Neural progenitor cell (in vitro differentiated cells): ENCODE measurements at regions not wholly inside any gene's neighbourhood (a gene's known extent, or its start where the extent isn't known, plus 50 kb on each side); places are given as distances from the start of the nearest gene placed in this dataset.

Experiments
- DNase-seq: peaks from one replicate; pipeline ENCODE4 v3.0.0-alpha.2; 2016; ENCODE audit warnings: low spot score
- H2AFZ ChIP-seq: fragments of 200-600 bp; sonication (generic); replicated peaks from 2 replicates; pipeline ENCODE4 v1.6.1; 2016; ENCODE audit warnings: antibody characterized with exemption
- H3F3A ChIP-seq: fragments of 200-600 bp; sonication (generic); 2 replicates; pipeline ENCODE4 v1.6.1; 2016; ENCODE audit warnings: antibody characterized with exemption, low read depth
- H3K27ac ChIP-seq: fragments of 200-600 bp; sonication (generic); 2 replicates; pipeline ENCODE4 v1.5.1; 2016; ENCODE audit warnings: mild to moderate bottlenecking
- H3K27me3 ChIP-seq: fragments of 200-600 bp; sonication (generic); 2 replicates; pipeline ENCODE4 v1.6.1; 2016; ENCODE audit warnings: mild to moderate bottlenecking, moderate library complexity
- H3K36me3 ChIP-seq: fragments of 200-600 bp; sonication (generic); 2 replicates; pipeline ENCODE4 v1.5.1; 2016
- H3K4me1 ChIP-seq: fragments of 200-600 bp; sonication (generic); 2 replicates; pipeline ENCODE4 v1.6.1; 2016; ENCODE audit warnings: mixed run types
- H3K4me2 ChIP-seq: fragments of 200-600 bp; sonication (generic); 2 replicates; pipeline ENCODE4 v1.6.1; 2016
- H3K4me3 ChIP-seq: fragments of 200-600 bp; sonication (generic); 2 replicates; pipeline ENCODE4 v1.5.1; 2016
- H3K79me2 ChIP-seq: fragments of 200-600 bp; sonication (generic); 2 replicates; pipeline ENCODE4 v1.6.1; 2016; ENCODE audit warnings: low read depth
- H3K9ac ChIP-seq: fragments of 200-600 bp; sonication (generic); 2 replicates; pipeline ENCODE4 v1.6.1; 2016
- H3K9me3 ChIP-seq: fragments of 200-600 bp; sonication (generic); 2 replicates; pipeline ENCODE4 v1.5.1; 2016; ENCODE audit warnings: low read depth
- H4K20me1 ChIP-seq: fragments of 200-600 bp; sonication (generic); 2 replicates; pipeline ENCODE4 v1.6.1; 2016; ENCODE audit warnings: low read depth
- H3K27ac Mint-ChIP-seq: 3 replicates; pipeline ENCODE4 v1.8.0; 2021; ENCODE audit warnings: mixed read lengths
- H3K27me3 Mint-ChIP-seq: 2 replicates; pipeline ENCODE4 v1.8.0; 2022; ENCODE audit warnings: low read depth, mild to moderate bottlenecking, inconsistent platforms, moderate library complexity, mixed read lengths; ENCODE audit not compliant: insufficient read depth
- H3K36me3 Mint-ChIP-seq: 3 replicates; pipeline ENCODE4 v1.8.0; 2021; ENCODE audit warnings: mixed read lengths
- H3K4me1 Mint-ChIP-seq: 3 replicates; pipeline ENCODE4 v1.8.0; 2021; ENCODE audit warnings: mixed read lengths
- H3K4me3 Mint-ChIP-seq: 3 replicates; pipeline ENCODE4 v1.8.0; 2021; ENCODE audit warnings: mild to moderate bottlenecking, moderate library complexity, mixed read lengths
- H3K9me3 Mint-ChIP-seq: 3 replicates; pipeline ENCODE4 v1.8.0; 2020; ENCODE audit warnings: mixed read lengths
- CTCF ChIP-seq: fragments of 200-600 bp; sonication (generic); IDR thresholded peaks from 2 replicates; pipeline ENCODE4 v1.5.1; 2017; ENCODE audit warnings: antibody characterized with exemption, mild to moderate bottlenecking
- EZH2 ChIP-seq: fragments of 200-600 bp; sonication (generic); IDR thresholded peaks from 2 replicates; pipeline ENCODE4 v1.6.1; 2017; ENCODE audit warnings: antibody characterized with exemption, mild to moderate bottlenecking, moderate library complexity
- EZH2phosphoT487 ChIP-seq: fragments of 200-600 bp; sonication (generic); IDR thresholded peaks from 2 replicates; pipeline ENCODE4 v1.6.1; 2017; ENCODE audit warnings: antibody characterized with exemption

- H4K20me1 ChIP-seq = no peaks in the 10 kb centered on the region
- no peaks in the 10 kb centered on the region for H3K27me3 ChIP-seq
- H3K4me3 Mint-ChIP-seq = no peak overlapping the region
- no peak overlapping the region for H3K27ac ChIP-seq
- H2AFZ ChIP-seq = peak overlapping the region; percentile 45
- H3K27me3 Mint-ChIP-seq = peaks cover 2% of the 10 kb centered on the region
- no peaks in the 10 kb centered on the region for H3K36me3 ChIP-seq
- H3F3A ChIP-seq = no peaks in the 10 kb centered on the region
- no peak overlapping the region for H3K4me2 ChIP-seq
- no peaks in the 10 kb centered on the region for H3K9me3 ChIP-seq
- H3K9ac ChIP-seq = no peak overlapping the region
- H3K4me3 ChIP-seq = no peak overlapping the region
- no peaks in the 10 kb centered on the region for H3K36me3 Mint-ChIP-seq
- no peaks in the 10 kb centered on the region for H3K4me1 ChIP-seq
- no peaks in the 10 kb centered on the region for H3K4me1 Mint-ChIP-seq
- H3K9me3 Mint-ChIP-seq = no peaks in the 10 kb centered on the region
- no peak overlapping the region for H3K27ac Mint-ChIP-seq
- no peak for TF ChIP-seq CTCF
- no peak for TF ChIP-seq EZH2phosphoT487
- no peak for TF ChIP-seq EZH2
- DNase-seq = no peak
- no peaks in the 10 kb centered on the region for H3K79me2 ChIP-seq
Observed at GRCh38 chr2:187935126-187935525, 356.5 kb upstream of the GULP1 start.

- Histone ChIP-seq H3K79me2 (no peaks in the 10 kb centered on the region), H3K27ac (no peak overlapping the region), H3K36me3 (no peaks in the 10 kb centered on the region), H3K4me3 (no peak overlapping the region), H2AFZ (no peak overlapping the region), H3F3A (no peaks in the 10 kb centered on the region), H3K27me3 (no peaks in the 10 kb centered on the region), H4K20me1 (no peaks in the 10 kb centered on the region), H3K9ac (no peak overlapping the region), H3K4me2 (no peak overlapping the region), H3K9me3 (no peaks in the 10 kb centered on the region), H3K4me1 (no peaks in the 10 kb centered on the region)
- no peaks in the 10 kb centered on the region for H3K27me3 Mint-ChIP-seq
- no peaks in the 10 kb centered on the region for H3K9me3 Mint-ChIP-seq
- TF ChIP-seq EZH2 (no peak), EZH2phosphoT487 (no peak), CTCF (no peak)
- no peaks in the 10 kb centered on the region for H3K4me1 Mint-ChIP-seq
- DNase-seq = no peak
- H3K4me3 Mint-ChIP-seq = no peak overlapping the region
- H3K36me3 Mint-ChIP-seq = no peaks in the 10 kb centered on the region
- no peak overlapping the region for H3K27ac Mint-ChIP-seq
Observed at GRCh38 chr2:187936228-187936627, 355.4 kb upstream of the GULP1 start.

- TF ChIP-seq EZH2phosphoT487 = no peak
- TF ChIP-seq EZH2 = no peak
- no peak for TF ChIP-seq CTCF
- Mint-ChIP-seq H3K4me3 (no peak overlapping the region), H3K4me1 (no peaks in the 10 kb centered on the region), H3K27ac (no peak overlapping the region), H3K9me3 (no peaks in the 10 kb centered on the region), H3K27me3 (no peaks in the 10 kb centered on the region), H3K36me3 (no peaks in the 10 kb centered on the region)
- Histone ChIP-seq H3K36me3 (no peaks in the 10 kb centered on the region), H3K4me3 (no peak overlapping the region), H3K9me3 (no peaks in the 10 kb centered on the region), H3F3A (no peaks in the 10 kb centered on the region), H3K9ac (no peak overlapping the region), H2AFZ (no peak overlapping the region), H4K20me1 (no peaks in the 10 kb centered on the region), H3K4me1 (no peaks in the 10 kb centered on the region), H3K4me2 (no peak overlapping the region), H3K27me3 (no peaks in the 10 kb centered on the region), H3K79me2 (no peaks in the 10 kb centered on the region), H3K27ac (no peak overlapping the region)
- no peak for DNase-seq
Observed at GRCh38 chr2:187939180-187939579, 352.5 kb upstream of the GULP1 start.

GRCh38 chr2:187942876-187943275 lies 348.8 kb upstream of the GULP1 start:
- H3K9ac ChIP-seq = no peak overlapping the region
- no peaks in the 10 kb centered on the region for H3K27me3 ChIP-seq
- H3K27ac Mint-ChIP-seq = no peak overlapping the region

More at GRCh38 chr2:187942876-187943275, 348.8 kb upstream of the GULP1 start:
- H3K27me3 Mint-ChIP-seq = no peaks in the 10 kb centered on the region
- Histone ChIP-seq H2AFZ (no peak overlapping the region), H3K36me3 (no peaks in the 10 kb centered on the region), H3K4me2 (no peak overlapping the region), H3F3A (no peaks in the 10 kb centered on the region), H4K20me1 (no peaks in the 10 kb centered on the region), H3K9me3 (no peaks in the 10 kb centered on the region), H3K27ac (no peak overlapping the region), H3K79me2 (no peaks in the 10 kb centered on the region), H3K4me1 (no peaks in the 10 kb centered on the region), H3K4me3 (no peak overlapping the region)
- no peaks in the 10 kb centered on the region for H3K9me3 Mint-ChIP-seq
- peaks cover 4% of the 10 kb centered on the region for H3K4me1 Mint-ChIP-seq
- no peak for DNase-seq
- H3K36me3 Mint-ChIP-seq = no peaks in the 10 kb centered on the region
- no peak overlapping the region for H3K4me3 Mint-ChIP-seq
- no peak for TF ChIP-seq EZH2phosphoT487
- TF ChIP-seq CTCF = no peak
- no peak for TF ChIP-seq EZH2
